ENCODE measurements at regions not wholly inside any gene's neighbourhood (a gene's known extent, or its start where the extent isn't known, plus 50 kb on each side); places are given as distances from the start of the nearest gene placed in this dataset.

- no peak for TF ChIP-seq ARNTL (CRISPR knock-in tag; IDR thresholded peaks at IDR 0.05; ENCODE audit: borderline replicate concordance, low read depth)
- no peak for TF ChIP-seq PATZ1 (CRISPR knock-in tag; IDR thresholded peaks at IDR 0.05; ENCODE audit: borderline replicate concordance)
- no peak for TF ChIP-seq RARB (CRISPR knock-in tag; IDR thresholded peaks at IDR 0.05)
- TF ChIP-seq CREB5 (CRISPR knock-in tag; IDR thresholded peaks at IDR 0.05; ENCODE audit: low read depth) = no peak
- no peak for TF ChIP-seq ZNF8 (CRISPR knock-in tag; IDR thresholded peaks at IDR 0.05)
- no peak for TF ChIP-seq ZC3H10 (CRISPR knock-in tag; IDR thresholded peaks at IDR 0.05)
- TF ChIP-seq ZFP3 (CRISPR knock-in tag; IDR thresholded peaks at IDR 0.05) = no peak
- no peak for TF ChIP-seq OSR1 (CRISPR knock-in tag; IDR thresholded peaks at IDR 0.05)
- TF ChIP-seq ESRRG (CRISPR knock-in tag; IDR thresholded peaks at IDR 0.05) = no peak
- TF ChIP-seq ZFP30 (CRISPR knock-in tag; IDR thresholded peaks at IDR 0.05) = no peak
- no peak for TF ChIP-seq ISL1 (CRISPR knock-in tag; IDR thresholded peaks at IDR 0.05)
- TF ChIP-seq TSHZ2 (CRISPR knock-in tag; IDR thresholded peaks at IDR 0.05) = no peak
Observed at GRCh38 chr7:115662676-115663075, 367.9 kb downstream of the TFEC start.

Data from SK-N-SH treated with all-trans-retinoic acid at 6 μM for 48 hours (cell line).